ENCODE measurements at regions not wholly inside any gene's neighbourhood (a gene's known extent, or its start where the extent isn't known, plus 50 kb on each side); places are given as distances from the start of the nearest gene placed in this dataset.

- H3K36me3 ChIP-seq (ENCODE audit: control insufficient read depth, low read depth, low read length) = no peaks in the 10 kb centered on the region
- H3K4me3 ChIP-seq (ENCODE audit: low read length) = no peak overlapping the region
- H3K9ac ChIP-seq (ENCODE audit: low read length) = no peak overlapping the region
- H3K27me3 ChIP-seq (ENCODE audit: control insufficient read depth, insufficient read depth, low read length) = no peaks in the 10 kb centered on the region
- H3K9me3 ChIP-seq (ENCODE audit: control insufficient read depth, low read depth, low read length) = no peaks in the 10 kb centered on the region
- H3K4me1 ChIP-seq (ENCODE audit: control insufficient read depth, low read depth, low read length) = no peaks in the 10 kb centered on the region
- H3K27ac ChIP-seq (ENCODE audit: low read length) = no peak overlapping the region
These were observed 437.1 kb downstream of the ZEB2 start for GRCh38 chr2:144082777-144083176.

GRCh38 chr2:144082327-144082726 lies 437.6 kb downstream of the ZEB2 start:
- H3K9ac ChIP-seq (ENCODE audit: low read length) = no peak overlapping the region
- H3K27ac ChIP-seq (ENCODE audit: low read length) = no peak overlapping the region
- H3K9me3 ChIP-seq (ENCODE audit: control insufficient read depth, low read depth, low read length) = no peaks in the 10 kb centered on the region
- H3K36me3 ChIP-seq (ENCODE audit: control insufficient read depth, low read depth, low read length) = no peaks in the 10 kb centered on the region
- no peaks in the 10 kb centered on the region for H3K27me3 ChIP-seq (ENCODE audit: control insufficient read depth, insufficient read depth, low read length)
- no peaks in the 10 kb centered on the region for H3K4me1 ChIP-seq (ENCODE audit: control insufficient read depth, low read depth, low read length)
- H3K4me3 ChIP-seq (ENCODE audit: low read length) = no peak overlapping the region

- H3K27me3 ChIP-seq (ENCODE audit: control insufficient read depth, insufficient read depth, low read length) = no peaks in the 10 kb centered on the region
- no peak overlapping the region for H3K4me3 ChIP-seq (ENCODE audit: low read length)
- no peaks in the 10 kb centered on the region for H3K4me1 ChIP-seq (ENCODE audit: control insufficient read depth, low read depth, low read length)
- H3K9ac ChIP-seq (ENCODE audit: low read length) = no peak overlapping the region
- no peak overlapping the region for H3K27ac ChIP-seq (ENCODE audit: low read length)
- no peaks in the 10 kb centered on the region for H3K9me3 ChIP-seq (ENCODE audit: control insufficient read depth, low read depth, low read length)
- H3K36me3 ChIP-seq (ENCODE audit: control insufficient read depth, low read depth, low read length) = no peaks in the 10 kb centered on the region
These were observed 438.6 kb downstream of the ZEB2 start for GRCh38 chr2:144081272-144081671.

- Histone ChIP-seq H3K27ac (ENCODE audit: low read length) (no peak overlapping the region), H3K4me1 (ENCODE audit: control insufficient read depth, low read depth, low read length) (no peaks in the 10 kb centered on the region), H3K9me3 (ENCODE audit: control insufficient read depth, low read depth, low read length) (no peaks in the 10 kb centered on the region), H3K9ac (ENCODE audit: low read length) (no peak overlapping the region), H3K36me3 (ENCODE audit: control insufficient read depth, low read depth, low read length) (no peaks in the 10 kb centered on the region), H3K27me3 (ENCODE audit: control insufficient read depth, insufficient read depth, low read length) (no peaks in the 10 kb centered on the region), H3K4me3 (ENCODE audit: low read length) (no peak overlapping the region)
These were observed 440.1 kb downstream of the ZEB2 start for GRCh38 chr2:144079803-144080202.

- no peaks in the 10 kb centered on the region for H3K4me1 ChIP-seq (ENCODE audit: control insufficient read depth, low read depth, low read length)
- no peak overlapping the region for H3K4me3 ChIP-seq (ENCODE audit: low read length)
- H3K9ac ChIP-seq (ENCODE audit: low read length) = no peak overlapping the region
- no peaks in the 10 kb centered on the region for H3K9me3 ChIP-seq (ENCODE audit: control insufficient read depth, low read depth, low read length)
- no peak overlapping the region for H3K27ac ChIP-seq (ENCODE audit: low read length)
- no peaks in the 10 kb centered on the region for H3K27me3 ChIP-seq (ENCODE audit: control insufficient read depth, insufficient read depth, low read length)
- no peaks in the 10 kb centered on the region for H3K36me3 ChIP-seq (ENCODE audit: control insufficient read depth, low read depth, low read length)
These were observed 440.9 kb downstream of the ZEB2 start for GRCh38 chr2:144078802-144079724.

GRCh38 chr2:144078106-144078505 lies 441.8 kb downstream of the ZEB2 start:
- Histone ChIP-seq H3K36me3 (ENCODE audit: control insufficient read depth, low read depth, low read length) (no peaks in the 10 kb centered on the region), H3K9me3 (ENCODE audit: control insufficient read depth, low read depth, low read length) (no peaks in the 10 kb centered on the region), H3K4me3 (ENCODE audit: low read length) (no peak overlapping the region), H3K9ac (ENCODE audit: low read length) (no peak overlapping the region), H3K27ac (ENCODE audit: low read length) (no peak overlapping the region), H3K4me1 (ENCODE audit: control insufficient read depth, low read depth, low read length) (no peaks in the 10 kb centered on the region), H3K27me3 (ENCODE audit: control insufficient read depth, insufficient read depth, low read length) (no peaks in the 10 kb centered on the region)

GRCh38 chr2:144074450-144074849 lies 445.5 kb downstream of the ZEB2 start:
- no peaks in the 10 kb centered on the region for H3K9me3 ChIP-seq (ENCODE audit: control insufficient read depth, low read depth, low read length)
- H3K9ac ChIP-seq (ENCODE audit: low read length) = no peak overlapping the region
- no peak overlapping the region for H3K27ac ChIP-seq (ENCODE audit: low read length)
- H3K4me3 ChIP-seq (ENCODE audit: low read length) = no peak overlapping the region
- H3K27me3 ChIP-seq (ENCODE audit: control insufficient read depth, insufficient read depth, low read length) = no peaks in the 10 kb centered on the region
- no peaks in the 10 kb centered on the region for H3K36me3 ChIP-seq (ENCODE audit: control insufficient read depth, low read depth, low read length)
- H3K4me1 ChIP-seq (ENCODE audit: control insufficient read depth, low read depth, low read length) = no peaks in the 10 kb centered on the region

GRCh38 chr2:144071461-144071860 lies 448.5 kb downstream of the ZEB2 start:
- H3K9ac ChIP-seq (ENCODE audit: low read length) = no peak overlapping the region

GRCh38 chr2:144067506-144067905 lies 452.4 kb downstream of the ZEB2 start:
- no peak overlapping the region for H3K4me3 ChIP-seq (ENCODE audit: low read length)
- no peak overlapping the region for H3K9ac ChIP-seq (ENCODE audit: low read length)
- no peaks in the 10 kb centered on the region for H3K36me3 ChIP-seq (ENCODE audit: control insufficient read depth, low read depth, low read length)
- H3K9me3 ChIP-seq (ENCODE audit: control insufficient read depth, low read depth, low read length) = no peaks in the 10 kb centered on the region
- H3K4me1 ChIP-seq (ENCODE audit: control insufficient read depth, low read depth, low read length) = peaks cover 12% of the 10 kb centered on the region
- no peak overlapping the region for H3K27ac ChIP-seq (ENCODE audit: low read length)
- no peaks in the 10 kb centered on the region for H3K27me3 ChIP-seq (ENCODE audit: control insufficient read depth, insufficient read depth, low read length)

More at GRCh38 chr2:144071461-144071860, 448.5 kb downstream of the ZEB2 start:
- H3K36me3 ChIP-seq (ENCODE audit: control insufficient read depth, low read depth, low read length) = no peaks in the 10 kb centered on the region
- no peak overlapping the region for H3K27ac ChIP-seq (ENCODE audit: low read length)
- no peak overlapping the region for H3K4me3 ChIP-seq (ENCODE audit: low read length)
- H3K9me3 ChIP-seq (ENCODE audit: control insufficient read depth, low read depth, low read length) = no peaks in the 10 kb centered on the region
- H3K27me3 ChIP-seq (ENCODE audit: control insufficient read depth, insufficient read depth, low read length) = no peaks in the 10 kb centered on the region
- H3K4me1 ChIP-seq (ENCODE audit: control insufficient read depth, low read depth, low read length) = peaks cover 12% of the 10 kb centered on the region

GRCh38 chr2:144063602-144064001 lies 456.3 kb downstream of the ZEB2 start:
- Histone ChIP-seq H3K27ac (ENCODE audit: low read length) (no peak overlapping the region), H3K9me3 (ENCODE audit: control insufficient read depth, low read depth, low read length) (no peaks in the 10 kb centered on the region), H3K4me1 (ENCODE audit: control insufficient read depth, low read depth, low read length) (peaks cover 8% of the 10 kb centered on the region), H3K9ac (ENCODE audit: low read length) (no peak overlapping the region), H3K36me3 (ENCODE audit: control insufficient read depth, low read depth, low read length) (no peaks in the 10 kb centered on the region), H3K27me3 (ENCODE audit: control insufficient read depth, insufficient read depth, low read length) (no peaks in the 10 kb centered on the region), H3K4me3 (ENCODE audit: low read length) (no peak overlapping the region)

GRCh38 chr2:144054911-144055310 lies 465.0 kb downstream of the ZEB2 start:
- Histone ChIP-seq H3K36me3 (ENCODE audit: control insufficient read depth, low read depth, low read length) (no peaks in the 10 kb centered on the region), H3K4me3 (ENCODE audit: low read length) (no peak overlapping the region), H3K27me3 (ENCODE audit: control insufficient read depth, insufficient read depth, low read length) (no peaks in the 10 kb centered on the region), H3K27ac (ENCODE audit: low read length) (no peak overlapping the region), H3K9ac (ENCODE audit: low read length) (no peak overlapping the region), H3K4me1 (ENCODE audit: control insufficient read depth, low read depth, low read length) (no peaks in the 10 kb centered on the region), H3K9me3 (ENCODE audit: control insufficient read depth, low read depth, low read length) (no peaks in the 10 kb centered on the region)

GRCh38 chr2:144052083-144052482 lies 467.8 kb downstream of the ZEB2 start:
- H3K36me3 ChIP-seq (ENCODE audit: control insufficient read depth, low read depth, low read length) = no peaks in the 10 kb centered on the region
- H3K9ac ChIP-seq (ENCODE audit: low read length) = no peak overlapping the region
- H3K9me3 ChIP-seq (ENCODE audit: control insufficient read depth, low read depth, low read length) = no peaks in the 10 kb centered on the region
- no peaks in the 10 kb centered on the region for H3K27me3 ChIP-seq (ENCODE audit: control insufficient read depth, insufficient read depth, low read length)
- H3K4me3 ChIP-seq (ENCODE audit: low read length) = no peak overlapping the region
- H3K4me1 ChIP-seq (ENCODE audit: control insufficient read depth, low read depth, low read length) = no peaks in the 10 kb centered on the region
- H3K27ac ChIP-seq (ENCODE audit: low read length) = no peak overlapping the region

Data from iPS-18a (cell line).